ENCODE measurements at regions not wholly inside any gene's neighbourhood (a gene's known extent, or its start where the extent isn't known, plus 50 kb on each side); places are given as distances from the start of the nearest gene placed in this dataset.

GRCh38 chr1:244352156-244352830 is 99.4 kb downstream of the ADSS2 start:
- no peak for DNase-seq

- no peak for DNase-seq
Measured at GRCh38 chr1:244353551-244354091, 98.1 kb downstream of the ADSS2 start.

GRCh38 chr1:244354810-244355278 is 96.9 kb downstream of the ADSS2 start:
- no peak for DNase-seq

- DNase-seq: no peak
Measured at GRCh38 chr1:244356376-244356775, 95.3 kb downstream of the ADSS2 start.
